K562 (cell line): ENCODE measurements at regions not wholly inside any gene's neighbourhood (a gene's known extent, or its start where the extent isn't known, plus 50 kb on each side); places are given as distances from the start of the nearest gene placed in this dataset.
A peak's percentile ranks its signal among the peaks of the same experiment; 100 is the strongest.
"Not testable (repeated sequence)": the region's sequence is repeated elsewhere in the genome, so short reads cannot be mapped to it uniquely, and the experiment has no call there.

Experiments
- ATAC-seq: fragments of 200-7000 bp; cut with Tn5 transposase; 3 replicates; pipeline ENCODE4 v1.9.1; 2020; ENCODE audit warnings: moderate library complexity
- BruUV-seq: library from RNA; stranded (reverse); fragments of 400-500 nt; replicated peaks from 2 replicates; lab custom pipeline; 2021; lab: Mats Ljungman, UMichigan
- CTCF ChIA-PET: fragments of 300-600 bp; formaldehyde crosslinking; extraction: SDS; loops from one replicate; lab custom pipeline; 2021; ENCODE audit warnings: low intra/inter-chr PET ratio; lab: Yijun Ruan, JAX
- POLR2A ChIA-PET: fragments of 300-600, 350-650 bp; sonication (Branson Sonifier 250); formaldehyde crosslinking; extraction: SDS; loops from one replicate; lab custom pipeline; 2021; ENCODE audit warnings: antibody characterized with exemption, inconsistent platforms; lab: Yijun Ruan, JAX
- DNase-seq, 4 experiments: peaks; one replicate each; pipeline versions ENCODE4 v3.0.0 to v3.0.0-alpha.2; 2011 to 2018; ENCODE audit warnings: low spot score in 3 of 4, mixed read lengths in 3 of 4; ENCODE audit errors: extremely low read depth in 1 of 4
- FAIRE-seq: peaks from 2 replicates; lab custom pipeline; 2011; peaks lifted over from hg19 to GRCh38; lab: Jason Lieb, UNC
- H2AFZ ChIP-seq: 2 replicates; pipeline ENCODE4 v1.6.0; 2011; ENCODE audit warnings: low read depth, low read length, control low read depth, inconsistent platforms
- H3K27ac ChIP-seq: fragments of 200-600 bp; 3 replicates; pipeline ENCODE4 v1.8.0; 2011; ENCODE audit warnings: low read depth, mild to moderate bottlenecking, control low read depth, inconsistent platforms, low read length, moderate library complexity, mixed read lengths; ENCODE audit errors: extremely low read depth
- H3K27me3 ChIP-seq, 2 experiments: fragments of 300-600 bp in 1 of 2; 2 replicates in 1 of 2; 3 replicates in 1 of 2; pipeline versions ENCODE4 v1.6.0 to v1.8.0; 2011; ENCODE audit warnings: inconsistent platforms in 2 of 2, low read length in 2 of 2, mild to moderate bottlenecking in 1 of 2, mixed read lengths in 1 of 2, moderate library complexity in 1 of 2; ENCODE audit not compliant: control insufficient read depth in 2 of 2, insufficient read depth in 2 of 2
- H3K36me3 ChIP-seq: fragments of 300-600 bp; 3 replicates; pipeline ENCODE4 v1.8.0; 2011; ENCODE audit warnings: mild to moderate bottlenecking, low read length, inconsistent platforms; ENCODE audit not compliant: control insufficient read depth, insufficient read depth
- H3K4me1 ChIP-seq, 2 experiments: fragments of 200-600 bp in 1 of 2; replicated peaks in 1 of 2; 2 replicates in 1 of 2; 3 replicates in 1 of 2; pipeline versions ENCODE4 v1.5.1 to v1.8.0; 2011; ENCODE audit warnings: inconsistent platforms in 2 of 2, low read length in 2 of 2, mild to moderate bottlenecking in 1 of 2, mixed read lengths in 1 of 2, moderate library complexity in 1 of 2; ENCODE audit not compliant: control insufficient read depth in 2 of 2, insufficient read depth in 2 of 2
- H3K4me2 ChIP-seq: 2 replicates; pipeline ENCODE4 v1.6.1; 2011; ENCODE audit warnings: low read length, control low read depth, inconsistent platforms, mixed read lengths; ENCODE audit not compliant: insufficient read depth
- H3K4me3 ChIP-seq: fragments of 200-600 bp; sonication (generic), shearing (Covaris generic); 2 replicates; pipeline ENCODE4 v1.5.1; 2016; ENCODE audit warnings: control low read depth, inconsistent platforms
- H3K79me2 ChIP-seq: fragments of 200-600 bp; 3 replicates; pipeline ENCODE4 v1.8.0; 2011; ENCODE audit warnings: low read length, inconsistent platforms; ENCODE audit not compliant: control insufficient read depth, insufficient read depth
- H3K9ac ChIP-seq, 2 experiments: 2 replicates each; pipeline versions ENCODE4 v1.6.0 to v1.6.1; 2011; ENCODE audit warnings: low read depth in 2 of 2, low read length in 2 of 2, control low read depth in 1 of 2, inconsistent platforms in 1 of 2, mild to moderate bottlenecking in 1 of 2, mixed read lengths in 1 of 2; ENCODE audit not compliant: insufficient read depth in 1 of 2
- H3K9me1 ChIP-seq: one replicate; pipeline ENCODE4 v1.6.0; 2011; ENCODE audit warnings: inconsistent platforms, mild to moderate bottlenecking, low read length, moderate library complexity; ENCODE audit not compliant: control insufficient read depth, insufficient read depth
- H3K9me3 ChIP-seq: replicated peaks from 2 replicates; pipeline ENCODE4 v1.5.1; 2011; ENCODE audit warnings: low read depth, low read length, inconsistent platforms; ENCODE audit not compliant: control insufficient read depth, insufficient read depth
- H4K20me1 ChIP-seq: replicated peaks from 2 replicates; pipeline ENCODE4 v1.6.1; 2011; ENCODE audit warnings: low read length, inconsistent platforms, mixed read lengths; ENCODE audit not compliant: control insufficient read depth, insufficient read depth
- CEBPZ ChIP-seq: fragments of 150-350 bp; IDR thresholded peaks from 2 replicates; pipeline ENCODE4 v1.6.1; 2014; ENCODE audit warnings: low read depth, mild to moderate bottlenecking, low read length, borderline replicate concordance
- LCOR ChIP-seq: sonication (generic); formaldehyde crosslinking; IDR thresholded peaks from 2 replicates; pipeline ENCODE4 v1.8.0; 2022; ENCODE audit warnings: mild to moderate bottlenecking, missing genetic modification reagents
- ZNF23 ChIP-seq: fragments of 250-450 bp; sonication (Bioruptor Pico); IDR thresholded peaks from 2 replicates; pipeline ENCODE4 v1.4.0; 2020; ENCODE audit warnings: mild to moderate bottlenecking
- ZNF354B ChIP-seq: fragments of 250-450 bp; sonication (Bioruptor Pico); IDR thresholded peaks from 2 replicates; pipeline ENCODE4 v1.4.0; 2020
- ZNF507 ChIP-seq: conservative IDR thresholded peaks from 2 replicates; pipeline ENCODE4 v1.6.1; 2017; ENCODE audit warnings: missing genetic modification characterization, missing compliant biosample characterization
- ZNF785 ChIP-seq: fragments of 250-450 bp; sonication (Bioruptor Pico); IDR thresholded peaks from 2 replicates; pipeline ENCODE4 v1.4.0; 2020; ENCODE audit warnings: mild to moderate bottlenecking
- ZNF830 ChIP-seq: fragments of 250-450 bp; sonication (Bioruptor Pico); IDR thresholded peaks from 2 replicates; pipeline ENCODE4 v1.5.0; 2021; ENCODE audit warnings: mild to moderate bottlenecking
- WGBS: fragments of 100-300 bp; shearing (Covaris generic); methylation state at CpG from one replicate; pipeline ENCODE4 v1.1.6; 2016; ENCODE audit warnings: low coverage, mixed read lengths; ENCODE audit not compliant: insufficient coverage; ENCODE audit errors: missing lambda C conversion rate; 5-methylcytosine and 5-hydroxymethylcytosine counted together
- in situ Hi-C: fragments of 300-500 bp; cut with MboI; formaldehyde crosslinking; loops from 4 replicates; pipeline ENCODE4 v1.15.0; 2018; ENCODE audit warnings: inconsistent platforms, mixed read lengths
- intact Hi-C: fragments of 100-400 bp; cut with micrococcal nuclease; formaldehyde crosslinking; loops from 2 replicates; pipeline ENCODE4 v1.14.2; 2022

- POLR2A ChIA-PET, result interaction anchor here (1.5 kb wide), 1 partner anchor 10 kb away, joined by 7 read pairs; no protein-coding TSS in a partner anchor
- H4K20me1 ChIP-seq, ATAC-seq, H3K9me3 ChIP-seq, H3K9me1 ChIP-seq, H3K79me2 ChIP-seq, DNase-seq, H3K27ac ChIP-seq, H3K27me3 ChIP-seq, H3K4me3 ChIP-seq, BruUV-seq, H3K36me3 ChIP-seq, H3K4me2 ChIP-seq, intact Hi-C loops, H3K4me1 ChIP-seq, in situ Hi-C loops, H3K9ac ChIP-seq, H2AFZ ChIP-seq, FAIRE-seq: not testable (repeated sequence)
- no CpG with 5 or more reads among the region's 1 CpG for WGBS
- TF ChIP-seq ZNF507 (tag), result peak; percentile 89
- peak; percentile 58; the same call in 1 of the 2 replicates for TF ChIP-seq ZNF354B (CRISPR knock-in tag)
- CTCF ChIA-PET, result interaction anchor here (0.6 kb wide), 1 partner anchor 23 kb away, joined by 3 read pairs; no protein-coding TSS in a partner anchor
These were observed 154.8 kb downstream of the ABHD5 start for GRCh38 chr3:43845553-43845952.

GRCh38 chr3:43852066-43852465 is 161.3 kb downstream of the ABHD5 start:
- TF ChIP-seq ZNF785 (CRISPR knock-in tag) (no peak), CEBPZ (no peak), LCOR (CRISPR knock-in tag) (no peak), ZNF23 (CRISPR knock-in tag) (no peak), ZNF830 (CRISPR knock-in tag) (no peak)
- no peaks in the 10 kb centered on the region for H3K79me2 ChIP-seq
- ChIA-PET CTCF (no interaction called here), POLR2A (interaction anchor here (0.7 to 1.2 kb wide), 3 partner anchors 9 to 11 kb away, joined by 3 read pairs; no protein-coding TSS in a partner anchor)
- DNase-seq, result no peak
- no TSS peak for BruUV-seq
- no peak overlapping the region for H2AFZ ChIP-seq
- 0% methylated on average over 1 of the region's 1 CpG for WGBS
- H3K4me1 ChIP-seq, result no peaks in the 10 kb centered on the region
- H3K9ac ChIP-seq, result no peak overlapping the region
- ATAC-seq, result no peak
- 0 out of 2 replicates have a peak, but pooled peaks cover under 1% of the 10 kb centered on the region for H4K20me1 ChIP-seq
- in situ Hi-C loops, result no loop called here
- no peaks in the 10 kb centered on the region for H3K9me1 ChIP-seq
- no peaks in the 10 kb centered on the region for H3K36me3 ChIP-seq
- H3K4me2 ChIP-seq, result no peak overlapping the region
- intact Hi-C loops, result no loop called here
- FAIRE-seq, result no peak
- peaks cover 11 to 27% of the 10 kb centered on the region in 2 experiments; a peak in 3 of 5 replicates for H3K27me3 ChIP-seq
- H3K4me3 ChIP-seq, result no peak overlapping the region
- no peak overlapping the region for H3K27ac ChIP-seq
- no peaks in the 10 kb centered on the region for H3K9me3 ChIP-seq
